GM20431 (cell line): ENCODE measurements at regions not wholly inside any gene's neighbourhood (a gene's known extent, or its start where the extent isn't known, plus 50 kb on each side); places are given as distances from the start of the nearest gene placed in this dataset.

Experiments used
- in situ Hi-C: fragments of 300-500 bp; cut with MseI, MboI; formaldehyde crosslinking; loops from one replicate; pipeline ENCODE4 v1.15.0; 2020; ENCODE audit warnings: low sequenced_read_pairs; ENCODE audit not compliant: unreplicated experiment

GRCh38 chr4:42824278-42824977 lies 68.1 kb upstream of the GRXCR1 start:
- in situ Hi-C loops, result no loop called here

GRCh38 chr4:42821230-42821629 lies 71.3 kb upstream of the GRXCR1 start:
- in situ Hi-C loops, result no loop called here

- in situ Hi-C loops, result no loop called here
Observed at GRCh38 chr4:42819863-42820514, 72.5 kb upstream of the GRXCR1 start.

- in situ Hi-C loops, result no loop called here
Observed at GRCh38 chr4:42817913-42818312, 74.6 kb upstream of the GRXCR1 start.

DNA sequence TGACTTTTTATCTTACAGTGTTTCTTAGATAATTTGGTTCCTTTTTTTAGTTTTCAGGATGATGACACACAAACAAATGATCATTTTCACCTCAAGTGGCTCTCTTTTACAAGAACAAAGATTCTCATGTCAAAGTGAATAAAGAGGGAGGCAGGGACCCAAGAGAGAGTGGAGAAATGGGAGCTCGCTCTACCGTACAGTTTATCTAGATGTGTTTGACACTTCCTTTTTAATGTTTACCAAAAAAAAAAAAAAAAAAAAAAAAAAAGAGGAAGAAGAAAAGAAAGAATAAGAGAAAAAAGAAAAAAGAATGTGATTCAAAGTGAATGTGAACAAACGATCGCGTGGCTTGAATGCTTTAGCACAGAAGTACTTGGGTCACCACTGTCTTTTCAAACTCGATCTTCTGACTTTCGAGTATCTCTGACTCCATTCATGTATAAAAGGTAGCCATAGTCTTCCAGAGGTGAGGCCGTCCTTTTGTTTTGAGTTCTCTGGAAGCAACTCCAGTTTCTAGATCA lies 75.6 kb upstream of the GRXCR1 start:
- in situ Hi-C loops, result no loop called here

DNA sequence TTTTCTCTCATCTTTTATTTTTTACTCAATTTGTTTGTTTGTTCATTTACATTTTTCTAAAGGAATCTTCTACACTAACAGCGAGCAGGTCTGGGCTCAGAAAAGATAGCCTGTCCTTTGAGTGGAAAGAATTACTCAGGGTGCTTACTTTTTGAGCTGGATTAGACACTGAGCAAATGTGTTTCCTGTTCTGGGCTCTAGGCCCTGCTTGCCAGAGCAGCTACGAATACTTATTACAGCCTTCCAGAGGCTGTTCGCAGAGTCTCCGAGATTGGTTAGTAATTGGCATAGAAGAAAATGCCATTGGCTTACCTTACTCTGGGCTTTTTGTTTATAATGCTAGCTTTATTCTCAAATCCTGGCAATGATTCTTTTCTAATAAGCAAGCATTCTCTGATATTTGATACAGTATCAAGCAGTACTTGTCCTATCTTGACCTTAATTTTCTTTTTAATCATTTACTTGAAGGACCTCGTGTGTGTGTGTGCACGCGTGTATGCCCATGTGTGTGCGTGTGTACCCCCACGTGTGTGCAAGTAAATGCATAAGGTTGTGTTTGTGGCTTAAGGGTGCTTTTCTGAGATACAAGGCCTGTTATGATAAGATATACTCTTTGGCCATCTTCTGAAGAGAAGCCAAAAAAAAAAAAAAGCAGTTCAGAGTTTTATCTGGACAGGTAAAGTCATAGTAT lies 76.2 kb upstream of the GRXCR1 start:
- in situ Hi-C loops, result no loop called here

DNA sequence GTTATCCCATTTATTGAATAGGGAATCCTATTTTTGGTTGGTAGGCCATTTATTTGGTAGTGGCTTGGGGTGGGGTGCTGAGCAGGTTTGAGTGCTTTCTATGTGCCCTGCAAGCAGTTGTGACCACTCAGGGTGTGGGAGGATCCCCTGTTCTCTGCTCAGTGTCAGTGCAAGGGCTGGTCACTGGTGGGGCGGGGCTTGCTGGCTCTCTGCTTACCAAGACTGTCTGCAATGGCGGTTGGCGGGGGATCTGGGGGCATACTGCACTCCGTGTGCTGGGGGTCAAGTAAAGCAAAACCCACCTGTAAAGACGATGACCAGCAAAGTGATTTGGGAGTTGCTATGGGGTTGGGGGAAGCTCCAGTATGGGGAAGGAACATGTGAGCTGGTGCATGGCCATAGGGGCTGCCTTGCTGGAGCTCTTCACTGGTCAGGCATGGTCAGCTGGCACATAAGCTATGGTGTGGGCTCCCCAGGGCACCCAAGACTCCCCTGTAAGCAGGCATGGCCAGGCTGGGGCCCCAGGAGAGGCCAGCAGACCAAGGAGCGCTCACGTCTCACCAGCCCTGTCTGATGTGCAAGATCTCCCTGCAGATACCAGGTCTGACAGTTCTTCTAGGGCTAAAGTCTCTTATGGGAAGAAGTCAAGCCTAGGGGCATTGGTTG lies 83.0 kb upstream of the GRXCR1 start:
- in situ Hi-C loops, result no loop called here

- in situ Hi-C loops, result no loop called here
Observed at GRCh38 chr4:42806303-42806835, 86.1 kb upstream of the GRXCR1 start.

DNA sequence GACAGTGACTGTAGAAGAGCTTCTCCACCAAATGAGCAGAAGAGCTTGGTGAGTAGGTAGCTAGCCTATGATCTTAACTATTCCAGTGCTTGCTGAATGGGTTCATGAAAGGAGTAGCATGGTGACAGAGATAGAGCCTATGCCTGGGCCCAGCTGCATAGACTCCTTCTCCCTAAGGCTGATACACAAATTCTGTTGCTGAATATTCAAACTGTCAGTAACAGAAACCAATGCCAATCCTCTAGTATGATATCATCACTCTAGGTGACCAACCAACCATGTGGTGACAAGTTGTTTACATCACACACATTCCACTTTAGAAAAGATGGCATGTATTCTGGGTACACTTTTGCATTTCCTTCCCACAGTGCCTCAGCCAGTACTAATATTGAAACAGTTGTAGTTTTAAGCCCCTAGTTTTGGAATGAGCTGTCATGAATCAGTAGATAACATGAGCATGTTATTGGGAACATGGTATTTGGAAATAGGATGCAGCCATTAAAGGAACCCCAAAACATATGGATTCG lies 103.4 kb upstream of the GRXCR1 start:
- in situ Hi-C loops, result no loop called here

DNA sequence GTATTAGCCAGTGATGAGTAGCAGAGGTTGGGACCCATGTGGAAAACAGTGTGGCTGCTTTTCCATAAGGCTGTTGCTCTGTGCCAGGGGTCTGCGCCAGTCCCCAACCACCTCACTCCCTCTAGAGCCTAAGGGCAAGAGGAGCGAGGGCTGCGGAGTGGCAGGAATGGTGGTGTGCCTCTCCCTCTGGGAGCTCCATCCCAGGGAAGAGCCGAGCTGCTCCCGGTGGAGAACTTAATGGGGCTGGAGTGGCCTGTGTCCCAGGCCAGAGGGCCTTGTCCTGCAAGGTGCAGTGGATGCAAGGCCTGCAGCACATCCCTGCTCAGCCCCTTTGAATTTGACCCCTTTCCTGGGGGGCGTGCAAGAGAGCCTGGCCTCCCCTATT lies 105.4 kb upstream of the GRXCR1 start:
- in situ Hi-C loops, result no loop called here

DNA sequence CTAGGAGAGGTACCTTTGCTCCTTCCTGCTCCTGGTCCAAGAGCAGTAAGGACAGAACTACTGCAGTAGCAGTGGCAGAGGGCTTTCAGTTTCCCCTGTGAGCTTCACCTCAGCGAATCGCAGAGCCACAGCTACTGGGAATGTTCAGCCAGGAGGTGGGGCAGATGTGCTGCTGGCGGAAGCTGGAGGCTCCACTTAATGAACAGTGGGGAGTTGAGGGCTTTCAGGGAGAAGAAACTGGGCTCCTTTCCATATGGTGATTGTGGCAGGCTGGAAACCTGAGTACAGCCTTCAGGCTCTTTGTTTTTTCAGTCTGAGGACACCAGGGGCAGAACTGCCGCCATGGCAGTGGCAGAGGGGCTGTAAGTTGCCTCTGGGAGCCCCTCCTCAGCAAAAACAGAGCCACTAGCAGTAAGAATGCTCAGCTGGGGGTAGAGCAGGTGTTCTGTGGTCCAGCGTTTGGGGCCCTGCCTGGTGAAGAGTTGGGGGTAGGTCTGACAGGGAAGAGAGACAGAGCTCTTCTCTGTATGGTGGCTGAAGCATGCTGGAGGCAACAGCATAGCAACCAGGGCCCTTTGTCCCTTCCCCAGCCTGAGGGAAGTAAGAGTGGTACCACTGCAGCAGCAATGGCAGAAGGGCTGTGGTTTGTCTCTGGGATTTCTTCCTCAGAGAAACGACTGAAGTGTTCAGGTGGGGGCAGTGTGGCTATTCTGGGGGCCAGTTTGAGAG lies 106.0 kb upstream of the GRXCR1 start:
- in situ Hi-C loops, result no loop called here

GRCh38 chr4:42785817-42786216 lies 106.7 kb upstream of the GRXCR1 start:
- in situ Hi-C loops, result no loop called here

DNA sequence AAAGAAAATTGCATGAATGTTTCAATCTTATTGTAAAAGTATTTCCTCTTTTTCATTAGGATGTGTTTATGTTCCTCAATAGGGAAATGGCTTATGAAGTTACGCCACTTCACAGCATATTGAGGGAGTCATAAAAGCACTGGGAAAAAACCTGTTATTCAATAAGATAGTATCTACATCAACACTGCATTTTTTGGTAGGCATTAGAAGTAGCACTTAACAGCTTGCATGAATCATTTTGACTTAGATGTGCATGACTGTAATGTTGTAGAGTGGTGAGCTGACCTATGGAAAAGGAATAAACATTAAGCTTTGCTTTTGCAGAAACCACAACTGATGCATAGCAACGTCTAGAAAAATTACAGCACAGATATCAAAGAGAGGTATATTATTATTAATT lies 111.2 kb upstream of the GRXCR1 start:
- in situ Hi-C loops, result no loop called here

- in situ Hi-C loops, result no loop called here
Observed at GRCh38 chr4:42778349-42778748, 114.2 kb upstream of the GRXCR1 start.

GRCh38 chr4:42768125-42768748 lies 111.3 kb upstream of the ATP8A1 start:
- in situ Hi-C loops, result loop anchor here (25.0 kb wide), 1 partner anchor 206 kb away; no protein-coding TSS in a partner anchor

DNA sequence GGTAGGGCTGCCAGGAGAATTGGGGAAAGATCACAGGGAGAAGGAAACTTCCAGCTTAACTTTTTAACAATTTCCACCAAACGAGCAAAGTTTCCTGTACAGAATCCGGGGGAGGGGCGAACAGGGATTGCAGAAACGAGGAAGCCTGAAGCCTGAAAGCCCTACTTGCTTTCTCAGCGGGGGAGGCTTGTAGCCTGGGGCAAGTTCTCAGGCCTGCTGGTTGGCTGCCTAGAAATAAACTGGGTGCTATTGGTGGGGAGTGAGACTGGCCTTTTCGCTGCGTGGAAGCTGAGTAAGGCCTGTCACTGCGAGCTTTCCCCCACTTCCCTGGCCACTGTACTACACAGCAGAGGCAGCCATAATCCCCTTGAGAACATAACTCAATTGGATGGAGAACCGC lies 110.8 kb upstream of the ATP8A1 start:
- in situ Hi-C loops, result loop anchor here (25.0 kb wide), 1 partner anchor 205 kb away; no protein-coding TSS in a partner anchor

GRCh38 chr4:42761804-42762203 lies 104.9 kb upstream of the ATP8A1 start:
- in situ Hi-C loops, result loop anchor here (25.0 kb wide), 1 partner anchor 200 kb away; no protein-coding TSS in a partner anchor

DNA sequence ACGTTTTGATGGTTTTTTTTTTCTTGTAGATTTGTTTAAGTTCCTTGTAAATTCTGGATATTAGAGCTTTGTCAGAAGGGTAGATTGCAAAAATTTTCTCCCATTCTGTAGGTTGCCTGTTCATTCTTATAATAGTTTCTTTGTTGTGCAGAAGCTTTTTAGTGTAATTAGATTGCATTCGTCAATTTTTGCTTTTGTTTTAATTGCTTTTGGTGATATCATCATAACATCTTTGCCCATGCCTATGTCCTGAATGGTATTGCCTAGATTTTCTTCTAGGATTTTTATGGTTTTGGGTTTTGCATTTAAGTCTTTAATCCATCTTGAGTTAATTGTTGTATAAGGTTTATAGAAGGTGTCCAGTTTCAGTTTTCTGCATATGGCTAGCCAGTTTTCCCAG lies 98.1 kb upstream of the ATP8A1 start:
- in situ Hi-C loops, result loop anchor here (25.0 kb wide), 1 partner anchor 193 kb away; no protein-coding TSS in a partner anchor

DNA sequence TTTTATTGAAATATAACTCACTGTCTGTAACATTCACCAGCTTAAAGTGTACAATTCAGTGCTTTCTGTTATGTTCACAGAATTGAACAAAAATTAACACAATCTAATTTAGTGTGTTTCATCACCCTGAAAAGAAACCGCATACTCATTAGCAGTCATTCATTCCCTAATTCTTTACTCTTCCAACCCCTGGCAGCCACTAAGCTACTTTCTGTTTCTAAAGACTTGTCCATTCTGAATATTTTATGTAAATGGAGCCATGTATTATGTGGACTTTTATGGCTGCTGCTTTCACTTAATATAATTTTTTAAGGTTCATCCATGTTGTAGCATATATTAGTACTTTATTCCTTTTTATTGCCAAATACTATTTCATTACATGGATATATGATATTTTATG lies 94.7 kb upstream of the ATP8A1 start:
- in situ Hi-C loops, result loop anchor here (25.0 kb wide), 1 partner anchor 189 kb away; no protein-coding TSS in a partner anchor
